HG03457 (cell line): ENCODE measurements at regions not wholly inside any gene's neighbourhood (a gene's known extent, or its start where the extent isn't known, plus 50 kb on each side); places are given as distances from the start of the nearest gene placed in this dataset.
A peak's percentile ranks its signal among the peaks of the same experiment; 100 is the strongest.

ENCODE experiments used
- ATAC-seq: cut with Tn5 transposase; IDR thresholded peaks from one replicate; pipeline ENCODE4 v1.9.1; 2021; ENCODE audit warnings: moderate number of reproducible peaks; ENCODE audit not compliant: unreplicated experiment

- peak; percentile 94 for ATAC-seq
Measured at GRCh38 chr6:165884813-165885765, 222.0 kb upstream of the PDE10A start.

- ATAC-seq = no peak
Measured at GRCh38 chr6:165883851-165884640, 221.0 kb upstream of the PDE10A start.

GRCh38 chr6:165881806-165882205, 218.8 kb upstream of the PDE10A start:
- ATAC-seq = no peak

- ATAC-seq = no peak
Measured at GRCh38 chr6:165880686-165881085, 217.6 kb upstream of the PDE10A start.

- ATAC-seq = no peak
Measured at GRCh38 chr6:165877773-165878172, 214.7 kb upstream of the PDE10A start.

GRCh38 chr6:165877192-165877591, 214.2 kb upstream of the PDE10A start:
- ATAC-seq = no peak

- ATAC-seq = no peak
Measured at GRCh38 chr6:165876588-165876987, 213.5 kb upstream of the PDE10A start.

- no peak for ATAC-seq
Measured at GRCh38 chr6:165875946-165876345, 212.9 kb upstream of the PDE10A start.

GRCh38 chr6:165873976-165874375, 210.9 kb upstream of the PDE10A start:
- ATAC-seq = no peak

- no peak for ATAC-seq
Measured at GRCh38 chr6:165872811-165873210, 209.8 kb upstream of the PDE10A start.

GRCh38 chr6:165872311-165872710, 209.3 kb upstream of the PDE10A start:
- no peak for ATAC-seq

GRCh38 chr6:165871571-165871970, 208.5 kb upstream of the PDE10A start:
- ATAC-seq = no peak

GRCh38 chr6:165869526-165869925, 206.5 kb upstream of the PDE10A start:
- no peak for ATAC-seq

GRCh38 chr6:165864925-165865324, 201.9 kb upstream of the PDE10A start:
- no peak for ATAC-seq

- ATAC-seq = no peak
Measured at GRCh38 chr6:165864218-165864617, 201.2 kb upstream of the PDE10A start.

GRCh38 chr6:165863801-165864200, 200.8 kb upstream of the PDE10A start:
- no peak for ATAC-seq

GRCh38 chr6:165862813-165863212, 199.8 kb upstream of the PDE10A start:
- ATAC-seq = no peak

- no peak for ATAC-seq
Measured at GRCh38 chr6:165861226-165861625, 198.2 kb upstream of the PDE10A start.

GRCh38 chr6:165858586-165858985, 195.5 kb upstream of the PDE10A start:
- ATAC-seq = no peak

GRCh38 chr6:165855856-165856255, 192.8 kb upstream of the PDE10A start:
- ATAC-seq = no peak

GRCh38 chr6:165854863-165855593, 192.0 kb upstream of the PDE10A start:
- ATAC-seq = no peak
